Stimulated activated CD8-positive, alpha-beta memory T cell treated with anti-CD3 and anti-CD28 coated beads, Interleukin-7, amount 100 ng/mL, for 24 hours (primary cell): ENCODE measurements at regions not wholly inside any gene's neighbourhood (a gene's known extent, or its start where the extent isn't known, plus 50 kb on each side); places are given as distances from the start of the nearest gene placed in this dataset.

Source experiments
- DNase-seq: peaks from one replicate; pipeline ENCODE4 v3.0.0-alpha.2; 2020; ENCODE audit warnings: low read depth

DNA sequence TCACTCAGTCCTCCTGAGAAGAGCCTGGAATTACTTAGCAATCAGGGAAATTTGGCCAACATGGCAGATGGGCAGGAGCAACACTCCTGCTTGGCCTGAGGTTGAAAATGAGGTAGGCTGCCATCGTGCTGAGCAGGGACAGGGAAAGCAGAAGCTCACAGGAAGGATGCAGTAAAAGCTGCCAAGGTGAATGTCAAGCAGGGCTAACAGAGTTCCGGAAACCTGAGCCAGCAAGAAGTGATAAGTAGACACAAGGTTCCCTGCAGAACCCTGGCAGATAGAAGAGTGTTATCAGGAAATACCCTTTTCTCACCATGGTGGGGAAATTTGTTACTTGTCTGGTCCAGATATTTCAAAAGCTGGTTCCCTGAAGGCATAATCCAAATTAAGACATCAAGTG lies 454.3 kb upstream of the MEX3C start:
- DNase-seq: no peak

DNA sequence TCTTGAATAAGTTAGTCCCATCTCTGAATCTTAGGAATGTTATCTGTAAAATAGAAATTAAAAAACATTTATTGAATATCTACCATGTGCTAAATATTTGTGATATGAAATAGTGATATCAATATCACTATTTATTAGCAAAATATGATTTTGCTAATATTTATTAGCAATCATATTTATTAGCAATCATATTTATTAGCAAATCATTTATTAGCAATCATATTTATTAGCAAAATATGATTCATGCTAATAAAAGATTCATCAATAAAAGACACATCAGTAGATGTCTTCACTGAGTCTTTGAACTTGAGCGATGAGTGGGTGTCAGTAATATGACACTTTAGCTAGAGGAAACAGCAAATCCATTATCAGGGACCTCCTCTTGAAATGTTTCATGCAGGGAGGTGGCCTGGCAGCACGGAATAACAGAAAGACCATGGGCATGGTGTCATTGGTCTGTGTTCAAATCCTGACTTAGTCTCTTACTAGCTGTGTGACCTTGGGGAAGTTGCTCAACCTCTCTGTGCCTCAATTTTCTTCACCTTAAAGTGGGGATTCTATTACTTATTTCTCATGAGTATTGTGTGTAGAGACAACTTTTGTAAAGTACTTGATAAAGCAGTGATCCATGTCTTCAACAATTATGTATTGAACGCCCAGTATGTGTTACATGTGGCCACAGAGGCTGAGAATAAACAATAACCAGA lies 456.2 kb upstream of the MEX3C start:
- DNase-seq: no peak

DNA sequence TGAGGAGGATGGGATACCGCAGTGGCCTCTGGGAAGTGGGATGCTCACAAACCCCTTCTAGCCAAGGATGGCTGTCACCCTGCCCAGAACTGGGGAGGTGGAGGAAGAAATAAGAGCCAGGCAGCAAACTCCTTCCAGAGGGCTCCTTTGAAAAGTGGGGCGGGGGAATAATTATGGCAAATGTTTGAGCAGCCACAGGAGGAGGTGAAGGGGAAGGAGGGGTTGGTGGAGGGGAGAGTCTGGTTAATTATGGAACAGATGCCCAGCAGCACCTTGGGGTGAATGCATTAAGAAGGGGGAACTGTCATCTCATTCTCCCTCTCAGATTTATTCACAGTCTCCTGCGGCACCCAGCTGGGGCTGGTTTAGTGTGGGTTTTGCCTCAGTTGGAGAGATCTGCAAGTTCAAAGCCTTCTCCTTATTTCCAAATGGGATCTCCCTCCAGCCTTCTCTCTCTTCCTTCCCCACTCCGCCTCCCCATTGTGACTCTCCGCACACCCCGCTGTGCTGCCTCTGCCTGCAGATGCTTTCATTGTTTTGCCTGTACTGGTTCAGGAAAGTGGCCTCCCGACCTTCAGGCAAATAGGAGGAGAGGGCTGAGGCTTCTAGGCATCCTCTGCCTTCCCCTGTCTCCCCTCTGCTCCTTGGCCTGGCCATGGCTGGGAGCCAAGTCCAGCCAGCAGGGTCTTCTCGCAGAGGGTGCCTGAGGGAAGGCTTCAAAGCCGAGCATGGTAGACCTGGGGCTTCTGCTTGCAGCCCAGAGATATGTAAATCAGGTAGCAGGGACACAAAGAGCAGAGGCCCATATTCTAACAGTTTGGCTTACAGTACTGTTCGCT lies 457.2 kb upstream of the MEX3C start:
- DNase-seq: no peak

DNA sequence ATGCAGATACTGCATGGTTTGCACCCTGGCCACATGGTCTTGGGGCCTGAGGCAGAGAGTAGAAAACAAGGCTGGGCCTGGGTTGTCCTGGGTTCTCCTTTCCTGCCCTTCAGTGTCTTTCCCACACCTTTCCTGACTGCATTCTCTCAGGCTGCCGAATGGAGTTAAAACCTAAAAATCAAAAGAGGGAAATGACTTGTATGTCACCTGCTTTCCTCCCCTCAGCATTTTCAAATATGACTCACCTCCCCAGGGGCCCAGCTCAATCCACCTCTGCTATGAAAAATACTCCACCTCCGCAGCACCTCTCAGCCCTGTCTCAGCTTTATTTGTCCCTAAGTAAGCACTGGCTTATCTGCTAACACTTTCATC lies 457.8 kb upstream of the MEX3C start:
- no peak for DNase-seq

DNA sequence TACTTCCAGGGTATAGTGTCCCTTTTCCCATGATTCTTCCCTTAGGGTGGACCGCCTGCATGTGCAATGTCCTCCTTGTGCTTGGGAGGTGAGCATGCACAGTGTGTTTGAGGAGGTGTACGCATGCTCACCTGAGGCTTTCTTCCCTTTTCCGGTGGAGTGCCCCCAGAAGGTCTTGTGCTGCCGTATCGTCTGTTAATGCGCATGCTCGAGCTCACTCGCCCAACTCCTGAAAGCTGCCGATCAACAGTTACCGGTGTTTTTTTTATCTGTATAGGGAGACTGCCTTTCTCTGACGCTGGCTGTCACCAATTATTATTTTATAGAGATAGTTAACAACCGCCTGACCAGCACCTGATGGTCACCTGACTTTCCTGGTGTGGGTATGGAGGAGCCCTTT lies 458.8 kb upstream of the MEX3C start:
- no peak for DNase-seq

DNA sequence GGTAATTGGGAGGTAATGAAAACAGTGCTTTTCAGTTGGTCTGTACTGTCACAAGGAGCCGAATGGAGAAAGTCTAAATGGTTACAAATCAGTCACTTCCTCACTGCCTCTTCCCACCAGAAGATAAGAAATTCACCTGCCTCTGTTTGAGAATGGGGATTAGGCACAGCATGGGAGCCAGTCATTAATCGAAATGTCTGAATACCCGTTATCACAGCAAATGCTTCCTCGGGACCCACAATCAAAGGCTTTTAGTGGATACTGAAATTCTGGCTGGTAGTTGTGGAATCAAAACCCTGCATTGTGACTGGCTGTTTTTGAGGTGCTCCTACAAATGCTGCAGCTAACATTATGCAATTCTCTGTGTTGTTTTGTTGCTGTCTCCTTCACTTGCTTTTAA lies 461.0 kb upstream of the MEX3C start:
- no peak for DNase-seq

DNA sequence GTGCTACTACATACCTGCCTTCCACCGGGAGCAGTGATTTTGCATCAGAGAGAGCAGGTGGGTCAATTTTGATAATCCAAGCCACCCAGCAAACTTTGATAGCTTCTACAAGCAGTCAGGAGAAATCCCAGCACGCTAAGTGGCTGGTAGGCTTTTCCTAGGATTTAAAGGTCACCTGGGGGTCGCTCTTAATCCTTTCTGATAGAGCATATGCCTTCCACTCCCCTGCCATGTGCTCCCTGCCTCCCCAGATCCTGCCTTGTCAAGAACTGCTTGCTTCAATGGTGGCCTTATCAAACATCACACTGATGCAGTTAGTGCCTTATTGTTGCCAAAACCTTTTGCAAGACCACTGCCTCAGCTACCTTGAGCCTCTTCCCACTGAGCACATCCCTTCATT lies 462.3 kb upstream of the MEX3C start:
- no peak for DNase-seq

DNA sequence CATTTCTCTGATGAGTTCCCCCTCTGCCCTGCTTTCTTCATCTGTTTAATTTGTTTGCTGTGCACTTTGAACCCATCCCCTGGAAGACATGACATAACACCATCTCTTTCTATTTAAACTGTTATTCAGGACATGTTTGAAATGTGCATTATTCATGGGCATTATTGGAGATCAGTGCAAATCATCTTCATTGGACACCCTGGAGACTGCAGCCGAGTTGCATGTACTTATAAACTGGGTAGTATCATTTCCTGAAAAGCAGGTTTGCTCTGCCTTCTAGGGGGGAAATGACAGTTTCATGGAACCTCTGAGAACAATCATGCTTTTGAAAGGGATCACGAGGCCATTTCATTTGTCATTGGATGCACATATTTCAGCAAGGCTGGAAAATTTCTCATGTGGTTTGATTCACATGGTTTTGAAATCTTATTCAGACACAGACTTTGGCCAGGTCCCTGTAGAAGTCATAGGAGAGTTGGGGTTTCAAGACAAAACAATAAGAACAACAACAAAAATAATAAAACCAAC lies 462.8 kb upstream of the MEX3C start:
- DNase-seq: no peak

DNA sequence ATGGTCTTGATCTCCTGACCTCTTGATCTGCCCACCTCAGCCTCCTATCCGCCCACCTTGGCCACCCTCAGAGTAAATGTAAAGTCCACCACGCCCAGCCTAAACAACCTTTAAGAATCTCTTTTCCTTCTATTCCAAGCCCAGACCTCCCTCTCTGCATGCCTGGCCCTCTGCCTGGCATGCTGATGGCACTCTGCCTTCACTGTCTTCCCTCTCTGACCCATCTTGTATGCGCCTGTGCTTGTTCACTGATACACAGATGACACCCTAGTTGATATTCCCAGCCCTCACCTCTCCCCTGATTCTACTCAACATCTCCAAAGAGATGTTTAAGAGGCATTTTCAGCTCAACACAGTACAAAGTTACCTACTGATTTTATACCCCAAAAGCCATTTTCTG lies 466.8 kb upstream of the MEX3C start:
- no peak for DNase-seq

DNA sequence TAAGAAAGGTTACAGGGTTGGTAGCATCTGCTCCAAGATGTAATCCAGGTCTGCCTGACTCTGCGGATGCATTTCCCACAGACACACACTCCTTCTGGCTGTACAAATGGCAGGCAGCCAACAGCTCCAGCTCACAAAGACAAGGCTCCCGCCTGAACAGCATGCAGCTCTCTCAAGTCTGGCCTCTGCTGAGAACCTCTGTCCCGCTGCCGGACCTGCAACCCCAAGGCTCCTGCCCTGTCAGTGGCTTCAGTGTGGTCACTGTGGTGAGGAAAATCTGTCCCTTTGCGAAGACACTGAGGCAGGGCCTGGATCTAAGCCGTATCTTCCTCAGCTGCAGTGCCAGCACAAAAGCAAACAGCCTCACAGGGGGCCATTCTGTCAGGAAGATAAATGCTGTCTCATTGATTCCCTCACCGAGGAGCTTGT lies 469.3 kb upstream of the MEX3C start:
- no peak for DNase-seq

DNA sequence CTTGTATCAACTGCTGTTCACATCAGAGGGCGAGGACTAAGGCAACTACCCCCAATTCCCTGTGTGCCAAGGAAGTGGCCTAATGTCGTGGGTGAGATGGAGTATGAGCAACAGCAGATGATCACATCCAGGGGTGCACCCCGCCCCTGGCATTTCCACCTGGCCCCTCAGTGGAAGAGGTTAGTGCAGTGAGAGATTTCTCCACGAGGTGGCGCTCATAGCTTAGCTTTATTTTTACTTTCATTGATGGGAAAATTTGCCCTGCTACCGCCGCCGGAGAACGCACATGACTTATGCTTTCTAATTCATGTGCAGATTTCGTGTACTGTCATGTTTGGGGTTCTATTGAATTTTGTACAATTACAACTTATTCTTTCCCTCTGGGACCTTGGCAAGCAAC lies 470.6 kb upstream of the MEX3C start:
- DNase-seq: peak; percentile 31

DNA sequence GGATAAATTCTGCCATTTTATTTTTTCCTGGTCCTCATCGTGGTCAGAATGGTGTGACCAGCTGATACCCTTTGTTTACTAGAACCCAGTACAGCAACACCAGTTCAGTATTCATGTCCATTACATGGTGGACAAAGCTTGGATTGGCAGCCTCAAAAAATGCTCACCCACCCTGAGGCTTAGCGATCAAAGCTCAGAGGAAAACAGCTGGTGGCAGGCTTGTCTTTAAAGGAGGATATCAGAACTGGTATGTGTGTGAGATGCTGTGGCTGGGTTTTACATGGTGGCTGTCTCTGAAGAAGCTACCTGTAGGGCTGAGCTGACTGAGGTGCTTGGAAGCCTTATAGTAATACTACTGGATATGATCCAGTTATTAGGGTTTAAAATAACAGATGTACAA lies 471.1 kb upstream of the MEX3C start:
- DNase-seq: no peak

DNA sequence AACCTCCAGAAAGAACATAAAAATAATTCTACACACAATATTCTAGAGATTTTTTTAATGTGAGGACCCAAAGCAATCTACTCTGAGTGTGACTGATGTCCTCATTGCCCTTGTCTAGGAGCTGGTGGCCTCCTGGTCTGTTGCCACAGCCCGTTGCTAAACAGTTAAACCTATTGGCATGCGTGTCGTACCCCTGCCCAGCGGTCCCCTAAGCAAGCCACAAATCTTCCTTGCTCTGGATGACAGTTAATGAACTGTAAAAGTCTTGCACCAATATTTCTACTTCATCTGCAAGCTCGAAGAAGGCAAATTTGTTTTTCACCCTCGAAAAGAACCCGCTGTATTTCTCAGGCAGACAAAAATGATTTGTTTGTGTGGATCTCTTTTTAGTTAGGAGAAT lies 489.1 kb upstream of the MEX3C start:
- DNase-seq: no peak

DNA sequence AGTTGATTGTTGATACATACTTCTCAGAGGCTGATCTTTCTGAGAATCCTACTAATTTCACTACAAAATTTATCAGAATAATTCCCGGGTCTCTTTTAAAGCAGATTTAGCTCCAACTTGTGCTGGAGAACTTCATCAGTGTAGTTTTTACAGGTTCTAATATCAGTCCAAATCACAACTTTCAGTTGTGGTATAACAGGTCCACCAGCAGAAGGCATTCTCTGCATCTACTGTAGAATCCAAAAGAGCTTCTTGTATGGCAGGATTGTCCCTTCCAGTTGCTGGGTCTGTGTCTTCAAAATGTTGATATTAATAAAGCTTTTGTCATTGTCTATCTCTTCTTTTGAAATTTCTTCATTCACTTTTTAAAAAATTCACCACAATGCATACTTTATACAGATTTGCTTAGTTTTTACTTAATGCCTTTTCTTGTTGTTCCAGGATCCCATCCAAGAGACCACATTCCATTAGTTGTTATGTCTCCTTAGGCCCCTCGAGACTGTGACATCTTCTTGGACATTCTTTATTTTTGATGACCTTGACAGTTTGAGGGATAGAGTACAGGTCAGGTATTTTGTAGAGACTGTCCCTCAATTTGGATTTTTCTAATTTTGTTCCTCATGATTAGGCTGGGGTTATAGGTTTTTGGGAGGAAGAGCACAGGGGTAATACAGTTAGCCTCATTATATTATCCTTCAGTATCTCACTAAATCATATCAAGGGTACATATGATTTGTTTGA lies 490.5 kb upstream of the MEX3C start:
- DNase-seq: no peak

DNA sequence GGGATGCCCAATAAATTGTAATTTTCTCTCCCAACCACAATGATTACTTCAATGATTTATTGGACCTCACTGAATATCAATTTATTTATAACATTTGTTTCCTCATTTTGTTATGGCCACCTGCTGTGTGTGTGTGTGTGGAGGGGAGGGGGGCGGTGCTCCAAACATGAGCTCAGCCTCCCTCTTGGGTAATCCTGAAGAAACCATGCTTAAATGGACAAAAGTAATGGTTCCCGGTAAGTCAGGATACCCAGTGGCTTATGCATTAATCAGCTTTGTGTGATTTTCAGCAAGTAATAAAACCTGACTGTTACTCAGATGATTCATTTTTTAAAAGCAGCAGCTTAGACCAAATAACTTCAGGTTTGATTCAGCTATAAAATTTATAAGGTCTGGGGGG lies 495.1 kb upstream of the MEX3C start:
- DNase-seq: no peak

DNA sequence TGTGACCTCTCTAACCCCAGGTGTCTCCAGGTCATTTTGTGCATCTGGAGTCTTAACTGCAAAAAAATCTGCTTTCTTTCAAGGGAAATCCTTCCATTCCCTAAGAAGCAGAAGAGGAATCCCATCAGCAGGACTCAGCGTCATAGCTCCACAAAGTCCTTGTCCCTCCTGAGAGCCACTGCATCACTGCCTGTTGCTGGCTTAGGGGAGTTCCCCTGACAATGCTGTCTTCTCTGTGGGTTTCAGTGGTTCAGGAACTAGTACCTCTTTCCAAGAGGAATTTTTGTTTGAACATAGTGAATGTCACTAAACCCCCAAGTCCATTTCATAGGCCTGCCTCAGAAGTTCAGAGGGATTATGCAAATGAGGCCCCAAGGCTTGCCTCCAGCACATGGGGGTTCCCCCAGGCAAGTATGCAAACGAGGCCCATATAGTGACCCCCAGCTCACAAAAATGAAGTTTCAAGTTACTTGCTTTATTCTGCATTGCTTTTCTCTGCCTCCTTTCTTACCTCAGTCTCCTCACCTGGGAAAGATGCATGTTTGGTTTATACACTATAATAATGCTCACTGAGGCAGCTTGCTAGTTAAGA lies 513.9 kb upstream of the MEX3C start:
- DNase-seq: no peak

DNA sequence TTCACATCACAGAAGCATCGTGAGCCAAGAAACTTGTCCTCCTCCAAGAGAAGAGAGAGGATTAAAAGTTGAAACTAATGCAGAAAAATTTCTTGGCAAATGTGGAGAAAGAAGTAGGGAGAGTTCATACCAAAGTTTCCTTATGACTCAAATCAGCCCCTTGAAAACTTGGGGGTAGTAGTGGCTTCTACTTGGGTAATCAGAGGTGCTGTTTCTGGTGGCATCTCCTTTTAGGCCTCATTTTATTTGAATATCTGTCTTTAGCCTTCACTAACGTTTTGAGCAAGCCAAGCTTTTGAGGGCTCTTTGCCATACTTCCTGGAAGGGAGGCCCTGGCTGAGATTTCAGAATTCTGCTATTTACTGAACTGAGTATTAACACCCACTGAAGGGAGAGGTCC lies 515.3 kb upstream of the MEX3C start:
- no peak for DNase-seq

DNA sequence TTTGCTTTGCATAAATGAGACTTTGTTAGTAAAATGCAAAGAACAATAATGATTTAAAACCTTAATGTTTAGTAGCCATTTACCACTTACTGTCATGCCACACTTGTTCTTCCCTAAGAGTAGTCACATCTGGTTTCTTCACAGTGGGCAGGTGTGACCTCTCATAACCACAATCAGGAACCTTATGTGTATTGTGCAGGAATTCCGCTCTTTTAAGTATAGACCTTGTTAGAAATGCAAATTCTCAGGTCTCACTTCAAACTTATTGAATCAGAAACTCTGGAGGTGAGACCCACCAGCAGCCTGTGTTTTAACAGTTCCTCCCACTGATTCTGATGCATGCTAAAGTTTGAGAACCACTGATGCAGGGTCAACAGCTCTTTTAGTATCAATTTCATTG lies 518.8 kb upstream of the MEX3C start:
- DNase-seq: no peak

DNA sequence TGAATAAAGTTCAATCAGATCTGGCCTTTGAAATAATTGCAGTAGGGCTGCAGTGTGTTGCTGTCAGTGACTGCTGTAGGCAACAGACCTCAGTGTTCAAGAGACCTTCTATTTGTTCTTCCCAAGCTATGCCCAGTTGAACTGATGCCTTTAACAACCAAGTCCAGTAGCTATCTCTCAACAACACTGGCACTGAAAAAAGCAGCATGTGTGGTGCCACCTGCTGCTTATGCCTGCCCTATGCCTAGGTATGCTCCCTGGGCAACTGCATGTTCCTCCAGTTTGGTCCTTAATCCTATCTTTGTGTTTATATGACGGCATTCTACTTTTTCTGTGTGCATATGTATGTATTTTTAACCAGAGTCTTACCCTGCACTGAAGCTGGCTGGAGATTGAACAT lies 523.9 kb upstream of the MEX3C start:
- no peak for DNase-seq

DNA sequence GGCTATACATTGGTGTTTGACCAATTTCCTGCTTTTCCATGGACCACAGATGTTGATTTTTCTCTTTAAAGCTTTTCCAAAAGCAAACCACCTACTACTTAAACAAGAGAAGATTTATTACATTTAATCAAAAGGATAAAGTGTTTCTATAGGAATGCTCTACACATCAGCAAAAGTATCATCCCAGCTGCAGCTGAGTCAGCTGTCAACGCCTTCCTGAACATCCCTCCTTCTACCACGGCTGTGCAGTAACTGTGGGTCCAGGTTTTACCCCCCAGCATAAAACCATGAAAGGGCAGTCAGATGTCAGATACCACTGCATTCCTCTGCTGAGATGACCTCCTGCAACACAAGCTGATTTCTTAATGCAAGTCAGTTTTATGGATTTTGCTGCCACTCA lies 524.5 kb upstream of the MEX3C start:
- no peak for DNase-seq

DNA sequence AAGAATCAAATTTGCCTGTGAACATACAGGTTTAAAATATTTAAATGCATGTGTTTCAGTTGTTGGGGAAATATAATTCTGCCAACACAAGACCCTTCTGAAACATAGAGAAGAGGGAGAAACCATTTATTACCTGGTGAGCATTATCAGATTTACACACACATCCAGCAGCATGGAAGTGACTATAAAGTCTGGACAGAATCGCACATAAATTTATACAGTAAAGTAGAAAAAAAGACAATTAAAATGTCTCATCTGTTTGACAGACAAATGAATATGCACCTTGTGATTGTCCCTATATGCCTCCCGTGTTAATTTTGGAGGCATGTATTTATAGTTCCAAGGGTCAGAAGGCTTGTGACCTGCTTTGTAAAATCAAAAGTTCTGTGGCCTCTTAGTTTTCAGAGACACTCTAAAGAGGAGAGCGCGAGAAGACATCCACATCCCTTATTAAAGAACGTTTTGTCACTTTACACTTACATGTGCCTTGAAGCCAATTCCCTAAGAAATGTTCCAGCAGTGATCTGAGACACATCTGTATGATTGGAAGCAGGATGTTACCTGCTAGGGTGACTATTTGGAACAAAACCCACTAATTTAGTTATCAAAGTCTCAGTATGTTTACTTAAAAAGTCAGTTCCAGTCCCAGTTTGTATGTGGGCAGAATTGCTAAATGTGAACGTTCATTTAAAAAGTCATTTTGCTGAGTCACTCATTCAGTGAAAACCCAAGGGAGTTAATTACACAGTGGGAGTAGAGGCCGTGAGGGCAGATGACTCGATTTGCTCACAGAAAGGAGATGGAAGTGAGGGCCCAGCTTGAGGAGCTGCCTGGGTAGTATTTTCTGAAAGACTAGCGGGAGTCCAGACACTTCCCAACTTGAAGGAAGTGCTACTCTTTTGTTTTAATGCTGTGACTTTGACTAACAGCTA lies 527.6 kb upstream of the MEX3C start:
- DNase-seq: no peak
